HUES48 (cell line): ENCODE measurements at regions not wholly inside any gene's neighbourhood (a gene's known extent, or its start where the extent isn't known, plus 50 kb on each side); places are given as distances from the start of the nearest gene placed in this dataset.
"Not testable (repeated sequence)": the region's sequence is repeated elsewhere in the genome, so short reads cannot be mapped to it uniquely, and the experiment has no call there.

ENCODE experiments used
- H3K27ac ChIP-seq: one replicate; pipeline ENCODE4 v1.7.0; 2013; ENCODE audit warnings: low read depth, low read length, inconsistent platforms
- H3K27me3 ChIP-seq: 2 replicates; pipeline ENCODE4 v1.6.1; 2013; ENCODE audit warnings: mild to moderate bottlenecking, low read length; ENCODE audit not compliant: control insufficient read depth, insufficient read depth
- H3K36me3 ChIP-seq: 2 replicates; pipeline ENCODE4 v1.6.1; 2013; ENCODE audit warnings: low read length; ENCODE audit not compliant: control insufficient read depth, insufficient read depth
- H3K4me1 ChIP-seq: 2 replicates; pipeline ENCODE4 v1.6.1; 2013; ENCODE audit warnings: mild to moderate bottlenecking, low read length; ENCODE audit not compliant: control insufficient read depth, insufficient read depth
- H3K4me3 ChIP-seq: 2 replicates; pipeline ENCODE4 v1.5.1; 2013; ENCODE audit warnings: mild to moderate bottlenecking, low read depth, low read length
- H3K9ac ChIP-seq: 2 replicates; pipeline ENCODE4 v1.6.1; 2013; ENCODE audit warnings: mild to moderate bottlenecking, low read depth, low read length, moderate library complexity
- H3K9me3 ChIP-seq: 2 replicates; pipeline ENCODE4 v1.6.1; 2013; ENCODE audit warnings: low read length; ENCODE audit not compliant: control insufficient read depth, insufficient read depth

DNA sequence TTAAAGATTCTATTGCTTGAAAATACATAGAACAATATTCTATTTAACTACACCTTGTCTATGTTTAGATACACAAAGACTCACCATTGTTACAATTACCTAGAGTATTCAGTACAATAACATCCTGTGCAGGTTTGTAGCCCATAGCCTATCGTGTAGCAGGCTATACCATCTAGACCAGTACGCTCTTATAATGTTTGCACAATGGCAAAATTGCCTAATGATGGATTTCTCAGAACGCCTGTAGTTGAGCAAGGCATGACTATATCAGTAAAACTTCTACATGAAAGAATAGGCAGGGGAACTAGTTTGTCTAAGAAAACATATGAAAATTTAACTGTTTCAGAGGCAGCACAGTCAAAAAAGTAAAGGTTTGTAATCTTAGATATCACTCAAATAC lies 375.9 kb downstream of the DAD1 start:
- H3K27me3 ChIP-seq: no peaks in the 10 kb centered on the region
- H3K9me3 ChIP-seq: no peaks in the 10 kb centered on the region
- no peak overlapping the region for H3K27ac ChIP-seq
- H3K4me3 ChIP-seq: no peak overlapping the region
- H3K9ac ChIP-seq: no peak overlapping the region
- no peaks in the 10 kb centered on the region for H3K4me1 ChIP-seq
- no peaks in the 10 kb centered on the region for H3K36me3 ChIP-seq

DNA sequence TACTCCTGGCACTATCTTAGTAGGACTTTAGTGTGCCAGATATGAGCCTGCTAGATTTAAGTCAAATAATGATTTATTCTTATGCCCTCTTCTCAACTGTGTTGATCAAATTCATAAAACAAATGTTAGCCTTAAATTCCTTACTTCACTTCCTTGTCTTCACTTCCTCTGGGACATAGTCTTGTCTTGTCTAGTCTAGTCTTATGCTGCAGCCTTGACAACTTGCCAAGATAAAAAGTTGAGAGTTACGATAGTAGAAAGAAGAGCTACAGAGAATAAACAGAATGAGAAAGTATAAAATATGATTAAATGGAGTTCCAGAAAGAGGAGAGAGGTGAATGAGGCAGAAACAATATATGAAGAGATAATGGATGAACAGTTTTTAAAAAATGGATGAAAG lies 378.1 kb downstream of the DAD1 start:
- no peak overlapping the region for H3K9ac ChIP-seq
- no peaks in the 10 kb centered on the region for H3K36me3 ChIP-seq
- no peaks in the 10 kb centered on the region for H3K9me3 ChIP-seq
- no peaks in the 10 kb centered on the region for H3K4me1 ChIP-seq
- no peak overlapping the region for H3K27ac ChIP-seq
- no peaks in the 10 kb centered on the region for H3K27me3 ChIP-seq
- H3K4me3 ChIP-seq: no peak overlapping the region

DNA sequence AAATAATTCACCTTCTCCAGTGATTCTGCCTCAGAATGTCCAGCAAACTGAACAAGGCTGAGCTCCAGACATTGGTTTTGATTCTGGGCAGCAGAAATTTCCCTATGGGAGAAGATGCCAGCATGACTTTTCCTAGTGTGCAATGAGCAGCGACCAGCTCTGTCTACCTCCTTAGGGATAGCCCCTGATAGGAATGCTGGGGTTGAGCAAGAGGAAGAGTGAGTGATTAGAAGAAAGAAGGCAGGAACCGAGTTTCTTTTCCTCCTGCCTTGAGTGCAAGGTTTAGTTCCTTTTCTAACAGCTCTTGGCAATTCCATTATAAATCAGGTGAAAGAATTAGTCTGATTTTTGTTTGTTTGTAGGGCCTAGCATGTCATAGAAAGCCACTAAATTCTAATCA lies 379.0 kb downstream of the DAD1 start:
- Histone ChIP-seq H3K9me3 (no peaks in the 10 kb centered on the region), H3K27me3 (no peaks in the 10 kb centered on the region), H3K27ac (no peak overlapping the region), H3K9ac (no peak overlapping the region), H3K4me3 (no peak overlapping the region), H3K4me1 (no peaks in the 10 kb centered on the region), H3K36me3 (no peaks in the 10 kb centered on the region)

DNA sequence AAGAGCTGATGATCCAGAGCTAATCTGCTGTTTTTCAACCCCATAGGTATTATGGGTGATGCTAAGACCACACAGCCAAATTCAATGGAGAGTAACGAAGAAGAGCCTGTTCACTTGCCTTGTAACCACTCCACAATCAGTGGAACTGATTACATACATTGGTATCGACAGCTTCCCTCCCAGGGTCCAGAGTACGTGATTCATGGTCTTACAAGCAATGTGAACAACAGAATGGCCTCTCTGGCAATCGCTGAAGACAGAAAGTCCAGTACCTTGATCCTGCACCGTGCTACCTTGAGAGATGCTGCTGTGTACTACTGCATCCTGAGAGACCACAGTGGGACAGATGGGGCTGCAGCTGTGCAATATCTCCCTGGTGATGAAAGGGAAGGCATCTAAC lies 386.0 kb downstream of the DAD1 start:
- Histone ChIP-seq H3K4me1 (no peaks in the 10 kb centered on the region), H3K36me3 (no peaks in the 10 kb centered on the region), H3K9me3 (no peaks in the 10 kb centered on the region; the same call in 1 of the 2 replicates), H3K27ac (no peak overlapping the region), H3K27me3 (no peaks in the 10 kb centered on the region), H3K4me3 (no peak overlapping the region), H3K9ac (no peak overlapping the region)

DNA sequence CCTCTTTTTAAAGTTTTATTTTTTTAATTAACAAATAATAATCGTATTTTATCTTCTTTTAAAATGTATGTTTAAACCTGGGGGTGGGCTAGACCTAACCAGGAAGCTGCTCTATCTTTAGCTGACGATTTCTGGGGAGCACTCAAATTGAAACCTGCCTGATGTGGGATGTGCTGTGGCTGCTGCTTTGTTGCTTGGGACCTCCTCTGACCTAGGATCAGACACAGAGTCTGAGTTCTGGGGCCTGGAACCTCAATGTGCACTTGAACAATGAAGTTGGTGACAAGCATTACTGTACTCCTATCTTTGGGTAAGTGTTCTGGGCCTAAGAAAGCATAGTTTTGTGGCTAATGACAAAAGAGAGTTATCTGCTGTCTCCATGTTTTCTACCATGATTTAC lies 386.7 kb downstream of the DAD1 start:
- Histone ChIP-seq H3K36me3 (no peaks in the 10 kb centered on the region), H3K9me3 (no peaks in the 10 kb centered on the region; the same call in 1 of the 2 replicates), H3K27ac (no peak overlapping the region), H3K27me3 (no peaks in the 10 kb centered on the region), H3K4me1 (no peaks in the 10 kb centered on the region), H3K9ac (no peak overlapping the region), H3K4me3 (no peak overlapping the region)

DNA sequence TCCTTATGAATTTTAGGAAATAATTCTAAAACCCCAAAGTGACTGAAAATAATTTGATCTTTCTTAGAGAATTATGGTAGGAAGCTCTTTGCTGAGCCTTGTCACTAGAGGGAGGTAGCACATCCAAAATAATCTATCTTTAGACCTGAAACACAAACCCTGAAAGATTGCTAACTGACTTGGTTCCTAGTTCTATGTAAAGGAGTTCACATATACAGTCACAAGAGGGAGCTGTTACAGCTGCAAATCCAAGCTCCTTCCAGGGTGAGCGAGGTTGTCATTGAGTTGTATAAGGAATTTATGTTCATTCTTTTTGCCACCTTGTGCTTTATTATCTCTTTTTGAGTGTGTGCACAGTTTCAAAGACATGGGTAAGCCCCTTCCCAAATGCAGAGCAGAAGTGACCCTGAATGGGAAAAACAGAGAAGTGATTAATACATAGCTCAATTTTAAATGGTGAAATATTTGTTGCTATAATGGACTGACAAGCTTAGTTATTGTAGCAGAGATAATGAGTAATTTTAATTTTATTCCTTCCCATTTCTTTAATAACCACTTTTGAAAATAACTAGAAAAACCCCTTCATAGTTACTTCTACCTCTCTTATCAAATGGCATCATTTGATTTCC lies 387.9 kb downstream of the DAD1 start:
- no peaks in the 10 kb centered on the region for H3K27me3 ChIP-seq
- H3K27ac ChIP-seq: no peak overlapping the region
- no peak overlapping the region for H3K9ac ChIP-seq
- H3K9me3 ChIP-seq: no peaks in the 10 kb centered on the region; the same call in 1 of the 2 replicates
- no peaks in the 10 kb centered on the region for H3K36me3 ChIP-seq
- H3K4me1 ChIP-seq: no peaks in the 10 kb centered on the region
- no peak overlapping the region for H3K4me3 ChIP-seq

DNA sequence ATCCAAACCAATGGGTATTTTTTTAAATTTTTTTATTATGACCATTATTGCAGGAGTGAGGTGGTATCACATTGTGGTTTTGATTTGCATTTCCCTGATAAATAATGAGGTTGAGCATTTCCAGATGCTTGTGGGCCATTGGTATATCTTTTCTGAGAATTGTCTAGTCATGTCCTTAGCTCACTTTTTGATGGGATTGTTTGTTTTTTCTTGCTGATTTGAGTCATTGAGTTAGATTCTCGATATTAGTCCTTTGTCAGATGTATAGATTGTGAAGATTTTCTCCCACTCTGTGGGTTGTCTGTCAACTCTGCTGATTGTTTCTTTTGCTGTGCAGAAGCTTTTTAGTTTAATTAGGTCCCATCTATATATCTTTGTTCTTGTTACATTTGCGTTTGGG lies 388.9 kb downstream of the DAD1 start:
- not testable (repeated sequence) for H3K9me3 ChIP-seq, H3K9ac ChIP-seq, H3K36me3 ChIP-seq, H3K4me1 ChIP-seq, H3K27ac ChIP-seq, H3K27me3 ChIP-seq, H3K4me3 ChIP-seq

DNA sequence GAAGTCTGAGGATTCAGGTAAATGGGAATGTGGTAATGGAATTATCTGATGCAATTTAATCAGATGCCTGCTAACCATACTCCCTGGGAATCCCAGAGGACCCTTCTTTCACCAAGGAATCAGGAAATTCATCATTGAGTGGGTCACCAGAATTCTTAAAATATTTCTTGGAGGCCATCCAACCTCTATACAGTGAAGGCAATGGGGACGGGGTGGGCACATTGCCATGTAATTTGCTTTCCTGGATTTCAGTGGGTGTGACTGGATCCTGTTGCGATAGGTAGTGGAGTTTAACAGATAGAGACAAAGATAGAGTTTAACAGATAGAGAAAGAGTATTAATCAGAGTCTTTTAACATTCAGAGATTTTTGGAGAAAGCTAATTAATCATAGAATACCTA lies 394.4 kb downstream of the DAD1 start:
- H3K4me1 ChIP-seq: no peaks in the 10 kb centered on the region
- H3K36me3 ChIP-seq: no peaks in the 10 kb centered on the region
- H3K27ac ChIP-seq: no peak overlapping the region
- H3K4me3 ChIP-seq: no peak overlapping the region
- H3K27me3 ChIP-seq: no peaks in the 10 kb centered on the region
- H3K9me3 ChIP-seq: no peaks in the 10 kb centered on the region; the same call in 1 of the 2 replicates
- no peak overlapping the region for H3K9ac ChIP-seq

DNA sequence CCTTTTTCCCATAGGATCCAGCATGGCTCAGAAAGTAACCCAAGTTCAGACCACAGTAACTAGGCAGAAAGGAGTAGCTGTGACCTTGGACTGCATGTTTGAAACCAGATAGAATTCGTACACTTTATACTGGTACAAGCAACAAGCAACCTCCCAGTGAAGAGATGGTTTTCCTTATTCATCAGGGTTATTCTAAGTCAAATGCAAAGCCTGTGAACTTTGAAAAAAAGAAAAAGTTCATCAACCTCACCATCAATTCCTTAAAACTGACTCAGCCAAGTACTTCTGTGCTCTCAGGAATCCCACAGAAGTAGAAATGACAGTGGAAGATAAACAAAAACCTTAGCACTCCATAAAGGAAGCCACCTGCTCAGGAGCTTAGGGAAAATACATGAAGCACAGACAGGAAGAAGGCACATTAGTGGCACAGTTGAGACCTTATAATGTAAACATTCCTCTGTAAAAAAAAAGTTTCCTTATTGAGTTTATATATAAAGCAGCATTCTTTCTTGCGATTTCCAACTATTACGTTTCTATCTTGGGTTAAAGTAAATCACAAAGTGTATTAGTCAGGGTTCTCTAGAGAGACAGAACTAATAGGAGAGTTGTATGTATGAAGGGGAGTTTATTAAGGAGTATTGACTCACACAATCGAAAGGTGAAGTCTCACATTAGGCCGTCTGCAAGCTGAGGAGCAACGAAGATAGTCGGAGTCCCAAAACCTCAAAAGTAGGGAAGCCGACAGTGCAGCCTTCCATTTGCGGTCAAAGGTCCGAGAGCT lies 398.4 kb downstream of the DAD1 start:
- H3K9me3 ChIP-seq: no peaks in the 10 kb centered on the region
- H3K27me3 ChIP-seq: no peaks in the 10 kb centered on the region
- no peak overlapping the region for H3K27ac ChIP-seq
- no peak overlapping the region for H3K4me3 ChIP-seq
- H3K9ac ChIP-seq: no peak overlapping the region
- no peaks in the 10 kb centered on the region for H3K4me1 ChIP-seq
- H3K36me3 ChIP-seq: no peaks in the 10 kb centered on the region

DNA sequence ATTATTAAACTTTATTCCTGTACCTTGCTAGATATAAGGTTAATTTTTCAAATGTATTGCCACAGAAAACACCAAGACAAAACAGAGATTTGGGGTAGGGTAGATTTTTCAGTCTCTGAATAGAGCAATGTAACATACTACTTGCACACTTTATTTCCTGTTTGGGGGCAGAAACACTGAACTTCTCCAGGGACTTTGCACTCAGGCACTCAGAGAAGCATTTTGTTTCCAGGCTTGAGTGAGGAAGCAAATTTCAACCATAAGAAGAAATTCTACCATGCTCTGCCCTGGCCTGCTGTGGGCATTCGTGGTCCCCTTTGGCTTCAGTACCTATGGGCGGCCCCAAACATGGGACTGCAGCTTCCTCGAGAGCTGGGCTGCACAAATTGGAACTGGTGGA lies 399.1 kb downstream of the DAD1 start:
- no peak overlapping the region for H3K4me3 ChIP-seq
- no peak overlapping the region for H3K9ac ChIP-seq
- H3K9me3 ChIP-seq: no peaks in the 10 kb centered on the region
- no peaks in the 10 kb centered on the region for H3K27me3 ChIP-seq
- no peak overlapping the region for H3K27ac ChIP-seq
- H3K4me1 ChIP-seq: no peaks in the 10 kb centered on the region
- no peaks in the 10 kb centered on the region for H3K36me3 ChIP-seq

DNA sequence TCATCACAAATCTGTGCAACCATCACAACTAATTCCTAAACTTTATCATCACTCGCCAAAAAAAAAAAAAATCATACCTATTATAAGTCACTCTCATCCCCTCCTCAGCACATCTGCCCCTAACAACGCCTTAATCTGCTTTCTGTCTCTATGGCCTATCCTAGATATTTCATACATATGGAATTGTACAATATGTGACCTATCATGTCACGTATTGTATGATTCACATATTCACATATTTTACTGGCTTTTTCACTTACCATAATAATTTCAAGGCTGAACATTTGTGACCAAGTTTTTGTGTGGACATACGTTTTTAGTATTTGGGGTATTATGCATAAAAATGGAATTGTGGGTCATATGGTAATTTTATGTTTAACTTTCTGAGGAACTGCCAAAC lies 400.7 kb downstream of the DAD1 start:
- no peaks in the 10 kb centered on the region for H3K9me3 ChIP-seq
- H3K27ac ChIP-seq: no peak overlapping the region
- no peaks in the 10 kb centered on the region for H3K4me1 ChIP-seq
- H3K9ac ChIP-seq: no peak overlapping the region
- no peaks in the 10 kb centered on the region for H3K36me3 ChIP-seq
- no peaks in the 10 kb centered on the region for H3K27me3 ChIP-seq
- H3K4me3 ChIP-seq: no peak overlapping the region
